RWPE1 (cell line): ENCODE measurements at regions not wholly inside any gene's neighbourhood (a gene's known extent, or its start where the extent isn't known, plus 50 kb on each side); places are given as distances from the start of the nearest gene placed in this dataset.

Experiments
- CTCF ChIA-PET: fragments of 350-600 bp; sonication (Branson Sonifier 250); formaldehyde crosslinking; extraction: SDS; loops from one replicate; lab custom pipeline; 2021; lab: Yijun Ruan, JAX
- POLR2A ChIA-PET: fragments of 400-600 bp; formaldehyde crosslinking; extraction: SDS; loops from one replicate; lab custom pipeline; 2020; ENCODE audit warnings: antibody characterized with exemption; ENCODE audit not compliant: low non-redundant PET; lab: Yijun Ruan, JAX
- DNase-seq: peaks from one replicate; pipeline ENCODE4 v3.0.0; 2012; ENCODE audit warnings: low spot score
- H3K27ac ChIP-seq: fragments of 450-650 bp; 2 replicates; pipeline ENCODE4 v1.5.1; 2017
- CTCF ChIP-seq: fragments of 450-650 bp; conservative IDR thresholded peaks from 2 replicates; pipeline ENCODE4 v1.5.1; 2017; ENCODE audit warnings: low read depth, mild to moderate bottlenecking

DNA sequence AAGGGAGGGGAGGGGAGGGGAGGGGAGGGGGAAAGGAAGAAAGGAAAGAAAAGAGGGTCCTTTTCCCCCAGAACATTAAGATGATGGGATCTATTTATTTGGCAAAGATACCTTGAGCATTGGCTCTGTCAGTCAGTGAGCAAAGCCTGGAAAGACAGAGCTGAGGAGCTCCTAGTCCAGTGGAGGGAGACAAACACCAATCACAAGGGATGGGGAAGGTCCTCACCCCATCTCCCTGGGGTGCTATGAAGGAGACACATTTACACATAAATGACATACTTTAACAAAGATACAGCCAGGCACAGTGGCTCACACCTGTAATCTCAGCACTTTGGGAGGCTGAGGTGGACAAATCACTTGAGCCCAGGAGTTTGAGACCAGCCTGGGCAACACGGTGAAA is 154.9 kb upstream of the TIAM1 start:
- TF ChIP-seq CTCF, result no peak
- CTCF ChIA-PET, result no interaction called here
- POLR2A ChIA-PET, result no interaction called here
- no peak for DNase-seq
- no peak overlapping the region for H3K27ac ChIP-seq

DNA sequence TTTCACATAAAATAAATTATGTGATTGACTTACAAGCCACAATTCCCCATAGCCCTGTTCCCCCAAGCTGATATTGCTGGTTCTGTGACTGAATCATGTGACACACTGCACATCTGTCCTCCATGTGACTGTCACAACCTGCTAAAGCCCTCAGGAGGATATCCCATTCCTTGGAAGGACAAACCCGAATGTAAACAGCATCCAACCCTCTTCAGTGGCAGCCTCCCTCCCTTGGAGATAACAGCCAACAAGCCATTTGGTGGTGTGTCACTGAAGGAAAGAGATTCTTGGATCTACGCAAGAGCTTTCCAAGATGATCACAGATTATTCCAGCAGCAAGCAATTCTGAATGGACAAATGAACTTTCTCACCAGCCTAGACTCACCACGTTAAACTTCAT is 153.9 kb upstream of the TIAM1 start:
- DNase-seq, result no peak
- CTCF ChIA-PET, result no interaction called here
- POLR2A ChIA-PET, result interaction anchor here (0.6 kb wide), 1 partner anchor 125 kb away, joined by 5 read pairs; no protein-coding TSS in a partner anchor
- no peak overlapping the region for H3K27ac ChIP-seq
- no peak for TF ChIP-seq CTCF

DNA sequence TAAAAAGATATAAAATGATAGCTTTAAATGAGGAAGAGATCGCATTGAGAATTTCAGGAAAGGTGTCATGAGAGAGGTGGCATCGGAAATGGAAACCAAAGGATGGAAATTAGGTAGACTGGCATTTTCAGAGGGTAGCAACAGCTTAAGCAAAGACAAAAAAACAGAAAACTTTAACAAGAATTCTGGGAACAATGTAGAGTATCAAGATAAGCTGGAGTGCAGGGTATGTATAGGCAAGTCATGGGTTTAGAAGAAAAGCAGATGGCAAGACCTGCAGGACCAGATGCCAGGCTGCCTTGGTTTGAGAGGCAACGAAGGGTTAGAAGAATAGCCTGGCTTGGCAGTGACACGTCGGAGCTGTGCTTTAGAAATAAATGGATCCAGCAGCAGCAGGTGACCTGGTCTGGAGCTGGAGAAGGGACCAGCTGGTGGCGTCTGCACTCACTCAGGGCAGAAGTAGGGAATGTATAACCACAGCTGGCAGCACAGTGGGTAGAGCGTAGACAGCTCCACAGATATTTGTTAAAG is 149.4 kb upstream of the TIAM1 start:
- no peak for DNase-seq
- no peak for TF ChIP-seq CTCF
- ChIA-PET CTCF (interaction anchor here (0.5 to 0.6 kb wide), 2 partner anchors 25 to 131 kb away, joined by 3 to 6 read pairs; no protein-coding TSS in a partner anchor), POLR2A (no interaction called here)
- H3K27ac ChIP-seq, result no peak overlapping the region

- ChIA-PET CTCF (no interaction called here), POLR2A (no interaction called here)
- no peak for TF ChIP-seq CTCF
- no peak overlapping the region for H3K27ac ChIP-seq
- DNase-seq, result no peak
These were observed 147.6 kb upstream of the TIAM1 start for GRCh38 chr21:31491617-31492016.

GRCh38 chr21:31490443-31490842 is 146.4 kb upstream of the TIAM1 start:
- CTCF ChIA-PET, result interaction anchor here (0.6 kb wide), 1 partner anchor 95 kb away, joined by 3 read pairs; no protein-coding TSS in a partner anchor
- H3K27ac ChIP-seq, result no peak overlapping the region
- TF ChIP-seq CTCF, result no peak
- peak; percentile 19 for DNase-seq
- POLR2A ChIA-PET, result no interaction called here

DNA sequence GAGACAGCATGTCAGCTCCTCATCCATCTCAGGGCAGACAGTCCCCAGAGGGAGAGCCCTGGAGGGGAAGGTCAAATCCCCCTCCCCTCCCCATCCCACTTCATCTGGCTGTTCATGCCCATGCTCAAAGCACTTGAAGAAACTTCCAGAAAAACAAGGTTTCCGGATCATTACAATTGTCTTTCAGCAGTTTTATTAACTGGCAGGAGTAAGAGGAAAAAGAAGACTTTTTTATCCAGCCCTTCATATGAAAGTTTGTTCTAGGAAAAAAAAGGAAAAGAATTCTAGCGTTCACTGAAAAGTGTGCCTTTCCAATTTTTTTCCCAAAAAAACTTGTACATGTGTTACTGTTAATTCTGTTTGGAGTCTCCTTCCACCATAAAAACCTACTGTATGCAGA is 145.7 kb upstream of the TIAM1 start:
- no peak for TF ChIP-seq CTCF
- POLR2A ChIA-PET, result no interaction called here
- CTCF ChIA-PET, result no interaction called here
- H3K27ac ChIP-seq, result no peak overlapping the region
- DNase-seq, result no peak
